ENCODE measurements at regions not wholly inside any gene's neighbourhood (a gene's known extent, or its start where the extent isn't known, plus 50 kb on each side); places are given as distances from the start of the nearest gene placed in this dataset.

DNA sequence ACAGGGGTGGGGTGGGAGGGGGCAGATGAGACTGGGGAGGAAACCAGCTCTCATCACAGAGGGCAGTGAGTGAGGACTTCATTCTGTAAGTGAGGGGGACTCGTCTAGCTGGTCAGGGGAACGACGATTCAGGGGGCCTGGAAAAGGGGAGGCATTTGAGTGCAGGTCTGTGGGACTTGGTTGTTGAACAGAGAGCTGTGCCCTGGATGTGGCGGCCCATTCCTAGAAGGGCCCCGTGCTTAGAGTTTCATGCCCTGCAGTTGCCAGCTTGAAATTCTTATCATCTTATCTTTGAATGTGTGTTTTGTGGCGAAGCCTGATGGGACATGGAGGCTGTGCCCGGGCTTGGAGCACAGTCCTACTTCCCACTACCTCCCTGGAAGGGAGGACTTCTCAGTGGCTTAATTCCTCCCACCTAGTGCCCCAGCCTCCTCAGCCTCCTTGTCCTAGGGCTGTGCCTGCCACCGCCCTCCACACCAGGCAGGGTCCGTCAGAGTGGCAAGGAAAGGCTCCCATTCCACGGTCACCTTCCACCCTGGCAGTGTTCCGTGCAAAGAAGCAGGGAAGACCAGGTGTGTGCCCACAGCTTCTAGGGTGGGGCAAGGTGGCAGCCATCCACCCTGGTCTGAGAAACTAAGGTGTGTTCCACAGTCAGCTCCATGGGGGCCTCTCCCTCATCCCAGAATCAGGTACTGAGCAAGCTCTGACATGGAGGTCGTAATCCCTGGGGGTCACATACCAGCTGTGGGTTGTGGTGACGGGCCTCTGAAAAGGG is 59.7 kb upstream of the LMO1 start:
- no peak overlapping the region for H3K4me3 ChIP-seq
- in situ Hi-C loops (cut with MboI; ENCODE audit: low sequenced_read_pairs in 4 of 4), result no loop called here
- DNase-seq (no peak), ATAC-seq (no peak)
- H3K9me3 ChIP-seq, result no peaks in the 10 kb centered on the region
- intact Hi-C loops (cut with DNase I; ENCODE audit: low total_unique reads), result no loop called here
- no peaks in the 10 kb centered on the region for H3K36me3 ChIP-seq
- H3K4me1 ChIP-seq, result no peaks in the 10 kb centered on the region
- H3K27me3 ChIP-seq, result no peaks in the 10 kb centered on the region
- no peak for TF ChIP-seq POLR2A (IDR thresholded peaks at IDR 0.05)
- TF ChIP-seq, protein P1, sequence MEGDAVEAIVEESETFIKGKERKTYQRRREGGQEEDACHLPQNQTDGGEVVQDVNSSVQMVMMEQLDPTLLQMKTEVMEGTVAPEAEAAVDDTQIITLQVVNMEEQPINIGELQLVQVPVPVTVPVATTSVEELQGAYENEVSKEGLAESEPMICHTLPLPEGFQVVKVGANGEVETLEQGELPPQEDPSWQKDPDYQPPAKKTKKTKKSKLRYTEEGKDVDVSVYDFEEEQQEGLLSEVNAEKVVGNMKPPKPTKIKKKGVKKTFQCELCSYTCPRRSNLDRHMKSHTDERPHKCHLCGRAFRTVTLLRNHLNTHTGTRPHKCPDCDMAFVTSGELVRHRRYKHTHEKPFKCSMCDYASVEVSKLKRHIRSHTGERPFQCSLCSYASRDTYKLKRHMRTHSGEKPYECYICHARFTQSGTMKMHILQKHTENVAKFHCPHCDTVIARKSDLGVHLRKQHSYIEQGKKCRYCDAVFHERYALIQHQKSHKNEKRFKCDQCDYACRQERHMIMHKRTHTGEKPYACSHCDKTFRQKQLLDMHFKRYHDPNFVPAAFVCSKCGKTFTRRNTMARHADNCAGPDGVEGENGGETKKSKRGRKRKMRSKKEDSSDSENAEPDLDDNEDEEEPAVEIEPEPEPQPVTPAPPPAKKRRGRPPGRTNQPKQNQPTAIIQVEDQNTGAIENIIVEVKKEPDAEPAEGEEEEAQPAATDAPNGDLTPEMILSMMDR (IDR thresholded peaks at IDR 0.05 in 4 of 5, conservative IDR thresholded peaks at IDR 0.05 in 1 of 5), result no peak
- no peak overlapping the region for H3K27ac ChIP-seq

DNA sequence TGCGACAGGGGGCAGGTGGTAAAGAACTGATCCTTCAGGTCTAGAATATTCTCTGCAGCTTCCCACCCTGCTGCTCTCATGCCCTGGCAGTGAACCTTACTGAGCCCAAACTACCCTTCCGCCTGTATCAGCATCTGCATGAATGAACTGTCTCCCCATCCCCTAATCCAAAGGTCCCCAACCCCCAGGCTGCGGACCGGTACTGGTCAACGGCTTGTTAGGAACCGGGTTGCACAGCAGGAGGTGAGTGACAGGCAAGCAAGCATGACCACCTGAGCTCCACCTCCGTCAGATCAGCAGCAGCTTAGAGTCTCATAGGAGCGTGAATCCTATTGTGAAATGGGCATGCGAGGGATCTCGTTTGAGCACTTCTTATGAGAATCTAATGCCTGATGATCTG is 58.2 kb upstream of the LMO1 start:
- intact Hi-C loops (cut with DNase I; ENCODE audit: low total_unique reads), result no loop called here
- TF ChIP-seq, protein P1 (IDR thresholded peaks at IDR 0.05 in 4 of 5, conservative IDR thresholded peaks at IDR 0.05 in 1 of 5), result no peak
- TF ChIP-seq POLR2A (IDR thresholded peaks at IDR 0.05), result no peak
- Histone ChIP-seq H3K4me3 (no peak overlapping the region), H3K27me3 (no peaks in the 10 kb centered on the region), H3K27ac (no peak overlapping the region), H3K9me3 (no peaks in the 10 kb centered on the region), H3K36me3 (no peaks in the 10 kb centered on the region), H3K4me1 (no peaks in the 10 kb centered on the region)
- in situ Hi-C loops (cut with MboI; ENCODE audit: low sequenced_read_pairs in 4 of 4), result no loop called here
- DNase-seq (no peak), ATAC-seq (no peak)

DNA sequence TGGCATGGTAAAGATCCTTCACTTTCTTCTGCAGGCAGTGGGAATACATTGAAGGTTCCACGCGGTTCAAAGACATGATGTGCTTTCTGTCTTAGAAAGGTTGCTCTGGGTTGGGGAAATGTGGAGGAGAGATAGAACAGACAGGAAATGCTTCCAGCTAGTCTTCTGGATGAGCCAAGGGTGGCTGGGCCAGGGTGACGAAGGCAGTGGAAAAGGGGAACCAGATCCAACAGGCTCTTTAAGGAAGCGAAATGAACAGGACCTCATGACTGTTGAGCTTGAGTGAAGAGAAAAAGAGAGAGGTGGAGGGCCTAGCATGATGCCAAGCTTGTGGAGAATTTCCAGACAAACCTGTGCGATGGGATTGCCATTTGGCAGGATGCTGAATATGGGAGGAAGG is 56.4 kb upstream of the LMO1 start:
- in situ Hi-C loops (cut with MboI; ENCODE audit: low sequenced_read_pairs in 4 of 4), result no loop called here
- intact Hi-C loops (cut with DNase I; ENCODE audit: low total_unique reads), result no loop called here
- ATAC-seq, result no peak

DNA sequence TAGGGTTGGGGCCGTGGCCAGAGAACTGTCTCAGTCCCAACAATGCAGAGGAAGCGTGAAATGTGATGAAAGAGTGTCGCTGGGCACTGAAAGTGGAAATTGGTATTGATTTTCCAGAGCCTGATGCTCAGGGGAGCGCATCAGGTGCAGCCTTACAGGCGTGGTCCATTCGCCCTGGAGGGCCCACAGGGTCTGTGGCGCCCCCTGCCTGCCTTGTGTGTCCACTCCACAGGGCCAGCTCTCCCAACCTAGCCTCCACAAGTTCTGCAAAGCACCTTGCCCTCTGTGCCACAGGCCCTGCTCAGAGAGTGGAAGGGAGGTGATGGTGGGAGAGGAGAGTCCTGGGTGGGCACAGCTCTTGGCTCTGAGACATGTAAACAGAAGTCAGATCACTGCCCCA is 54.9 kb upstream of the LMO1 start:
- no peak overlapping the region for H3K4me3 ChIP-seq
- no peaks in the 10 kb centered on the region for H3K9me3 ChIP-seq
- no peak overlapping the region for H3K27ac ChIP-seq
- DNase-seq (no peak), ATAC-seq (peak in 1 of 2 donors; percentile 24)
- in situ Hi-C loops (cut with MboI; ENCODE audit: low sequenced_read_pairs in 4 of 4) (no loop called here), intact Hi-C loops (cut with DNase I; ENCODE audit: low total_unique reads) (no loop called here)
- no peak for TF ChIP-seq POLR2A (IDR thresholded peaks at IDR 0.05)
- TF ChIP-seq, protein P1 (IDR thresholded peaks at IDR 0.05 in 4 of 5, conservative IDR thresholded peaks at IDR 0.05 in 1 of 5), result peak in 3 of 5 experiments; percentile 35 to 54 (median 41)
- no peaks in the 10 kb centered on the region for H3K4me1 ChIP-seq
- H3K36me3 ChIP-seq, result no peaks in the 10 kb centered on the region
- no peaks in the 10 kb centered on the region for H3K27me3 ChIP-seq

More for the DNA sequence above, 56.4 kb upstream of the LMO1 start:
- H3K9me3 ChIP-seq, result no peaks in the 10 kb centered on the region
- no peak overlapping the region for H3K4me3 ChIP-seq
- TF ChIP-seq, protein P1 (IDR thresholded peaks at IDR 0.05 in 4 of 5, conservative IDR thresholded peaks at IDR 0.05 in 1 of 5), result no peak
- TF ChIP-seq POLR2A (IDR thresholded peaks at IDR 0.05), result no peak
- H3K4me1 ChIP-seq, result no peaks in the 10 kb centered on the region
- no peaks in the 10 kb centered on the region for H3K36me3 ChIP-seq
- H3K27ac ChIP-seq, result no peak overlapping the region
- H3K27me3 ChIP-seq, result no peaks in the 10 kb centered on the region
- DNase-seq, result no peak

DNA sequence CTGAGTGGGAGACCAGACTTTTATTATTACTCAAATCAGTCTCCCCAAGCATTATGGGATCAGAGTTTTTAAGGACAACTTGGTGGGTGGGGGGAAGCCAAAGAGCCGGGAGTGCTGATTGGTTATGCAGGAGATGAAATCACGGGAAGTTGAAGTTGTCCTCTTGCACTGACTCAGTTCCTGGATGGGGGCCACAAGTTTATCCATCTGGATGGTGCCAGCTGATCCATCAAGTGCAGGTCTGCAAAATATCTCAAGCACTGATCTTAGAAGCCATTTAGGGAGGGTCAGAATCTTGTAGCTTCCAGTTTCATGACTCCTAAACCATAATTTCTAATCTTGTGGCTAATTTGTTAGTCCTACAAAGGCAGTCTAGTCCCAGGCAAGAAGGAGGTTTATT is 53.5 kb upstream of the LMO1 start:
- DNase-seq (no peak), ATAC-seq (no peak)
- no peaks in the 10 kb centered on the region for H3K27me3 ChIP-seq
- TF ChIP-seq, protein P1 (IDR thresholded peaks at IDR 0.05 in 4 of 5, conservative IDR thresholded peaks at IDR 0.05 in 1 of 5), result no peak
- TF ChIP-seq POLR2A (IDR thresholded peaks at IDR 0.05), result no peak
- in situ Hi-C loops (cut with MboI; ENCODE audit: low sequenced_read_pairs in 4 of 4) (no loop called here), intact Hi-C loops (cut with DNase I; ENCODE audit: low total_unique reads) (no loop called here)
- H3K9me3 ChIP-seq, result no peaks in the 10 kb centered on the region
- no peaks in the 10 kb centered on the region for H3K4me1 ChIP-seq
- no peaks in the 10 kb centered on the region for H3K36me3 ChIP-seq
- no peak overlapping the region for H3K4me3 ChIP-seq
- H3K27ac ChIP-seq, result no peak overlapping the region
